A673 (cell line): ENCODE measurements at regions not wholly inside any gene's neighbourhood (a gene's known extent, or its start where the extent isn't known, plus 50 kb on each side); places are given as distances from the start of the nearest gene placed in this dataset.

Source experiments
- BruUV-seq: library from RNA; stranded (reverse); fragments of 400-500 nt; replicated peaks from 2 replicates; lab custom pipeline; 2021; lab: Mats Ljungman, UMichigan
- CTCF ChIA-PET: fragments of 300-600 bp; sonication (Branson Sonifier 250); formaldehyde crosslinking; loops from one replicate; lab custom pipeline; 2022; ENCODE audit warnings: antibody characterized with exemption; lab: Charles Lee
- POLR2A ChIA-PET: fragments of 300-600 bp; sonication (Branson Sonifier 250); formaldehyde crosslinking; loops from one replicate; lab custom pipeline; 2022; ENCODE audit warnings: antibody characterized with exemption; ENCODE audit not compliant: low non-redundant PET; lab: Charles Lee
- DNase-seq: peaks from one replicate; pipeline ENCODE4 v3.0.0-alpha.2; 2015; ENCODE audit warnings: low spot score
- H3K27ac ChIP-seq: fragments of 200-600 bp; sonication (generic); 2 replicates; pipeline ENCODE4 v1.5.1; 2016; ENCODE audit warnings: mixed run types, low read depth, mild to moderate bottlenecking, mixed read lengths, antibody characterized with exemption, low read length; ENCODE audit not compliant: poor library complexity, severe bottlenecking
- H3K27me3 ChIP-seq: fragments of 200-600 bp; sonication (generic); replicated peaks from 2 replicates; pipeline ENCODE4 v1.6.1; 2017; ENCODE audit warnings: mixed run types, low read depth, mild to moderate bottlenecking, mixed read lengths, antibody characterized with exemption, low read length; ENCODE audit not compliant: insufficient read depth, poor library complexity
- H3K36me3 ChIP-seq: fragments of 200-600 bp; sonication (generic); 2 replicates; pipeline ENCODE4 v1.6.1; 2016; ENCODE audit warnings: mixed run types, mild to moderate bottlenecking, mixed read lengths, antibody characterized with exemption, low read length; ENCODE audit not compliant: insufficient read depth, poor library complexity, severe bottlenecking
- H3K4me1 ChIP-seq: fragments of 200-600 bp; sonication (generic); 2 replicates; pipeline ENCODE4 v1.6.1; 2017; ENCODE audit warnings: mixed run types, mild to moderate bottlenecking, mixed read lengths, antibody characterized with exemption, low read length; ENCODE audit not compliant: insufficient read depth, poor library complexity, severe bottlenecking
- H3K4me3 ChIP-seq: fragments of 200-600 bp; sonication (generic); 2 replicates; pipeline ENCODE4 v1.5.1; 2016; ENCODE audit warnings: low read depth, mixed run types, mild to moderate bottlenecking, mixed read lengths, low read length; ENCODE audit not compliant: poor library complexity, severe bottlenecking
- H3K9me3 ChIP-seq: fragments of 200-600 bp; sonication (generic); 2 replicates; pipeline ENCODE4 v1.6.1; 2016; ENCODE audit warnings: mixed run types, low read depth, mild to moderate bottlenecking, mixed read lengths, antibody characterized with exemption, low read length; ENCODE audit not compliant: poor library complexity, severe bottlenecking
- EZH2 ChIP-seq: fragments of 200-600 bp; sonication (generic); IDR thresholded peaks from 2 replicates; pipeline ENCODE4 v1.6.1; 2017; ENCODE audit warnings: borderline replicate concordance, low read depth, mild to moderate bottlenecking, mixed read lengths, antibody characterized with exemption, low read length; ENCODE audit not compliant: poor library complexity, severe bottlenecking
- intact Hi-C: fragments of 100-400 bp; cut with micrococcal nuclease; formaldehyde crosslinking; loops from one replicate; pipeline ENCODE4 v1.10.0; 2022; ENCODE audit not compliant: unreplicated experiment
- TF ChIP-seq, protein P1 (sequence below): fragments of 300-800, 200-600 bp; sonication (generic); conservative IDR thresholded peaks from 2 replicates; pipeline ENCODE4 v1.5.1; 2017; ENCODE audit warnings: low read depth, mild to moderate bottlenecking, antibody characterized with exemption, low read length, moderate library complexity, mixed read lengths

DNA sequence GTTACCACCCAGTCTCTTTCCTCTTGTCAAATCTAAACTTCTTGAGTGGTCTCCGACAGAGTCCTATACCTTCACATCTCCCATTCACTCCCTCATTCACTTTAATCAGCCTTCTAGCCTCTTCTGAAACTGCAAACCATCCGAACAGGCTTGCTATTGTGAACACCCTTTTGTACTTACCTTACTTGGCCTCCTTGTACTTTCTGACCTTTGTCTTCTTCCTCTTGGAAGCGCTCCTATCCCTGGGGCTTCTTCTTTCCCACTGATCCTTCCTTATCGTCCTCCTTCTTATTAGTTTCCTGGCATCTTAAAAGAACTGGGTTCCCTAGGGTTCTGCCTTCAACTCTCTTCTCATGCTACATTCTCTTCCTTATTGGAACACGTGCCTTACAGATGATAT is 76.9 kb upstream of the HIF1A start:
- no peaks in the 10 kb centered on the region for H3K9me3 ChIP-seq
- CTCF ChIA-PET: no interaction called here
- no peak overlapping the region for H3K27ac ChIP-seq
- BruUV-seq: no TSS peak
- no peaks in the 10 kb centered on the region for H3K4me1 ChIP-seq
- H3K27me3 ChIP-seq: no peaks in the 10 kb centered on the region
- intact Hi-C loops: no loop called here
- DNase-seq: no peak
- POLR2A ChIA-PET: no interaction called here
- H3K4me3 ChIP-seq: no peak overlapping the region
- no peaks in the 10 kb centered on the region for H3K36me3 ChIP-seq
- TF ChIP-seq, protein P1, sequence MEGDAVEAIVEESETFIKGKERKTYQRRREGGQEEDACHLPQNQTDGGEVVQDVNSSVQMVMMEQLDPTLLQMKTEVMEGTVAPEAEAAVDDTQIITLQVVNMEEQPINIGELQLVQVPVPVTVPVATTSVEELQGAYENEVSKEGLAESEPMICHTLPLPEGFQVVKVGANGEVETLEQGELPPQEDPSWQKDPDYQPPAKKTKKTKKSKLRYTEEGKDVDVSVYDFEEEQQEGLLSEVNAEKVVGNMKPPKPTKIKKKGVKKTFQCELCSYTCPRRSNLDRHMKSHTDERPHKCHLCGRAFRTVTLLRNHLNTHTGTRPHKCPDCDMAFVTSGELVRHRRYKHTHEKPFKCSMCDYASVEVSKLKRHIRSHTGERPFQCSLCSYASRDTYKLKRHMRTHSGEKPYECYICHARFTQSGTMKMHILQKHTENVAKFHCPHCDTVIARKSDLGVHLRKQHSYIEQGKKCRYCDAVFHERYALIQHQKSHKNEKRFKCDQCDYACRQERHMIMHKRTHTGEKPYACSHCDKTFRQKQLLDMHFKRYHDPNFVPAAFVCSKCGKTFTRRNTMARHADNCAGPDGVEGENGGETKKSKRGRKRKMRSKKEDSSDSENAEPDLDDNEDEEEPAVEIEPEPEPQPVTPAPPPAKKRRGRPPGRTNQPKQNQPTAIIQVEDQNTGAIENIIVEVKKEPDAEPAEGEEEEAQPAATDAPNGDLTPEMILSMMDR: no peak
- TF ChIP-seq EZH2: no peak

DNA sequence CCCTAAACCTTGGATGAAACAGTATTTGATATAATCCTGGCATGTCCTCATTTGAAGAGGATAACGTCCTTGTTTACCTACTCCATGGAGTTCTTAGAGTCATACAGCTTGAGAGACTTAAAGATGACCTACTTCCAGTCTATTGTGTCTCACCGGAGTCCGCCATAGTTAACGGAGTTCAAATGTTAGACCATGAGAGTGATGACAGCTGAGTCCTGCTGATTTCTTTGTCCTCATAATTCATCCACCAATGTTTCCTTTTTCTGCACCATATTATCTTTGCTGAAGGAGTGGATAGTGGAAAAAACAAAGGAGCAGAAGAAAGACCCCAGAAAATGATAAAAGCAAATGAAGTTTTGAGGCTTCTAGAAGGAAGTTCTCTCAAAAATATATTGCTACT is 75.8 kb upstream of the HIF1A start:
- intact Hi-C loops: no loop called here

DNA sequence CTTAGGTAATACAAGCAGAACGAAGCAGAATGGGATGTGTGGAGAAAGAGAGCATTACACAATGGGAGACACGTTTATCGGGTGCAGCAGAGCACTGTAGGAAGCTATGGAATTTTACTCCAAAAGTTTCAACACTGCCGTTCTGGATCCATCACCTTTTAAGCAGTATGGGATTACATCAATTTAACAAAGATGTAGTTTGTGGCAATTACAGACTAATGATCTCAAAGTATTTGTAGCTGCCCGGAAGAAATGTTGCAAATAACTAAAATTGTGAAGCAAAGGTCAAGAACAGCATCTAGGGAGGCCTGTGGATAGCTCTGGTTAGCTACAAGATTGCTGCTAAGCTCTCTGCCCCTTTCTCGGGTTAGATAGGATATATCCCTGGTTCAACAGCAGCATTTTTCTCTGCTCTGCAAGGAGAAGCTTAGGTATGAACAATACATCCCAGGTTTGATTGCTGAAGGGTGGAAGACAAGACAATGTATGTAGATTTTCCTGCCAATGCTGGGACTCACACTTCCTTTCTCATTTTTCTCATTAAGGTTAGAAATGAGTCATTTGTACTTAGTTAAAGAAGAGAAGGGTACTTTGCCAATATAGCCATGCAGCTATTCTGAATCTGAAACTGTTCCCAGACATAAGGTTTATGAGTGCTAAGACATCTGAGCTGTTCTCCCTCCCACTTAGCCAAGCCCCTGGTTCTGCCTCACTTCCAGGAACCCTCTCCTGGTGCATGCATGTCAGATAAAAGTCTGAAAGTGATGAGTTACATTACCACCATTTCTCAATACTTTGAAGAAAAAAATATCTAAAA is 75.0 kb upstream of the HIF1A start:
- TF ChIP-seq EZH2: no peak
- TF ChIP-seq, protein P1: no peak
- Histone ChIP-seq H3K27ac (no peak overlapping the region), H3K4me3 (no peak overlapping the region), H3K4me1 (no peaks in the 10 kb centered on the region), H3K36me3 (no peaks in the 10 kb centered on the region), H3K27me3 (no peaks in the 10 kb centered on the region), H3K9me3 (no peaks in the 10 kb centered on the region)
- no peak for DNase-seq
- intact Hi-C loops: no loop called here
- no TSS peak for BruUV-seq
- ChIA-PET POLR2A (no interaction called here), CTCF (interaction anchor here (0.5 kb wide), 1 partner anchor 909 kb away, joined by 3 read pairs; no protein-coding TSS in a partner anchor)

More for the DNA sequence above, 75.8 kb upstream of the HIF1A start:
- no peaks in the 10 kb centered on the region for H3K9me3 ChIP-seq
- H3K4me1 ChIP-seq: no peaks in the 10 kb centered on the region
- no peak overlapping the region for H3K4me3 ChIP-seq
- no peak for TF ChIP-seq EZH2
- TF ChIP-seq, protein P1: no peak
- CTCF ChIA-PET: interaction anchor here (0.5 kb wide), 1 partner anchor 908 kb away, joined by 3 read pairs; no protein-coding TSS in a partner anchor
- no TSS peak for BruUV-seq
- no peak for DNase-seq
- POLR2A ChIA-PET: no interaction called here
- H3K36me3 ChIP-seq: no peaks in the 10 kb centered on the region
- H3K27me3 ChIP-seq: no peaks in the 10 kb centered on the region
- no peak overlapping the region for H3K27ac ChIP-seq
